ENCODE measurements at regions not wholly inside any gene's neighbourhood (a gene's known extent, or its start where the extent isn't known, plus 50 kb on each side); places are given as distances from the start of the nearest gene placed in this dataset.

GRCh38 chr20:57938158-57939108 is 228.6 kb upstream of the PMEPA1 start:
- DNase-seq = no peak

- no peak for DNase-seq
These were observed 227.0 kb upstream of the PMEPA1 start for GRCh38 chr20:57936636-57937385.

GRCh38 chr20:57934913-57935312 is 225.1 kb upstream of the PMEPA1 start:
- DNase-seq = no peak

GRCh38 chr20:57934007-57934805 is 224.4 kb upstream of the PMEPA1 start:
- no peak for DNase-seq

- no peak for DNase-seq
These were observed 222.5 kb upstream of the PMEPA1 start for GRCh38 chr20:57932227-57932864.

- DNase-seq = peak; percentile 89
These were observed 220.5 kb upstream of the PMEPA1 start for GRCh38 chr20:57930351-57930750.

- DNase-seq = no peak
These were observed 218.6 kb upstream of the PMEPA1 start for GRCh38 chr20:57928181-57928967.

GRCh38 chr20:57927376-57927775 is 217.6 kb upstream of the PMEPA1 start:
- DNase-seq = no peak

- no peak for DNase-seq
These were observed 212.9 kb upstream of the PMEPA1 start for GRCh38 chr20:57922706-57923105.

- no peak for DNase-seq
These were observed 212.3 kb upstream of the PMEPA1 start for GRCh38 chr20:57922083-57922482.

GRCh38 chr20:57921676-57922075 is 211.9 kb upstream of the PMEPA1 start:
- no peak for DNase-seq

GRCh38 chr20:57920971-57921370 is 211.2 kb upstream of the PMEPA1 start:
- no peak for DNase-seq

GRCh38 chr20:57919049-57919448 is 209.2 kb upstream of the PMEPA1 start:
- DNase-seq = no peak

GRCh38 chr20:57918551-57918950 is 208.7 kb upstream of the PMEPA1 start:
- no peak for DNase-seq

GRCh38 chr20:57914205-57914604 is 204.4 kb upstream of the PMEPA1 start:
- DNase-seq = no peak

- no peak for DNase-seq
These were observed 203.5 kb upstream of the PMEPA1 start for GRCh38 chr20:57913156-57913930.

GRCh38 chr20:57912227-57912582 is 202.4 kb upstream of the PMEPA1 start:
- no peak for DNase-seq

- no peak for DNase-seq
These were observed 201.9 kb upstream of the PMEPA1 start for GRCh38 chr20:57911512-57912226.

- DNase-seq = no peak
These were observed 200.9 kb upstream of the PMEPA1 start for GRCh38 chr20:57910716-57911115.

- no peak for DNase-seq
These were observed 200.0 kb upstream of the PMEPA1 start for GRCh38 chr20:57909763-57910331.

Measured in NCI-H1105 (cell line).